Rectal smooth muscle tissue (tissue), 1 donor: ENCODE measurements at regions not wholly inside any gene's neighbourhood (a gene's known extent, or its start where the extent isn't known, plus 50 kb on each side); places are given as distances from the start of the nearest gene placed in this dataset.

Source experiments
- H3K27ac ChIP-seq: one replicate; pipeline ENCODE4 v1.7.0; 2013; ENCODE audit warnings: low read depth, low read length, inconsistent platforms
- H3K27me3 ChIP-seq: one replicate; pipeline ENCODE4 v1.7.0; 2013; ENCODE audit warnings: low read length; ENCODE audit not compliant: control insufficient read depth, insufficient read depth
- H3K36me3 ChIP-seq: one replicate; pipeline ENCODE4 v1.7.0; 2013; ENCODE audit warnings: low read length; ENCODE audit not compliant: control insufficient read depth, insufficient read depth
- H3K4me1 ChIP-seq: one replicate; pipeline ENCODE4 v1.7.0; 2013; ENCODE audit warnings: low read length; ENCODE audit not compliant: control insufficient read depth, insufficient read depth
- H3K4me3 ChIP-seq: one replicate; pipeline ENCODE4 v1.7.0; 2013; ENCODE audit warnings: low read length
- H3K9ac ChIP-seq: one replicate; pipeline ENCODE4 v1.7.0; 2013; ENCODE audit warnings: low read length

- no peak overlapping the region for H3K27ac ChIP-seq
- no peak overlapping the region for H3K4me3 ChIP-seq
- peaks cover 6% of the 10 kb centered on the region for H3K36me3 ChIP-seq
- H3K27me3 ChIP-seq, result no peaks in the 10 kb centered on the region
- no peak overlapping the region for H3K9ac ChIP-seq
- no peaks in the 10 kb centered on the region for H3K4me1 ChIP-seq
Observed at GRCh38 chr2:120979398-120979797, 243.7 kb downstream of the GLI2 start.

- Histone ChIP-seq H3K4me3 (no peak overlapping the region), H3K36me3 (peaks cover 11% of the 10 kb centered on the region), H3K9ac (no peak overlapping the region), H3K4me1 (no peaks in the 10 kb centered on the region), H3K27ac (no peak overlapping the region), H3K27me3 (no peaks in the 10 kb centered on the region)
Observed at GRCh38 chr2:120979921-120980320, 244.3 kb downstream of the GLI2 start.

- H3K27me3 ChIP-seq, result no peaks in the 10 kb centered on the region
- no peak overlapping the region for H3K4me3 ChIP-seq
- H3K9ac ChIP-seq, result no peak overlapping the region
- no peak overlapping the region for H3K27ac ChIP-seq
- H3K4me1 ChIP-seq, result no peaks in the 10 kb centered on the region
- peaks cover 12% of the 10 kb centered on the region for H3K36me3 ChIP-seq
Observed at GRCh38 chr2:120981443-120981842, 245.8 kb downstream of the GLI2 start.

GRCh38 chr2:120982598-120982997, 246.9 kb downstream of the GLI2 start:
- no peak overlapping the region for H3K4me3 ChIP-seq
- H3K4me1 ChIP-seq, result no peaks in the 10 kb centered on the region
- no peaks in the 10 kb centered on the region for H3K27me3 ChIP-seq
- no peak overlapping the region for H3K9ac ChIP-seq
- no peak overlapping the region for H3K27ac ChIP-seq
- peaks cover 17% of the 10 kb centered on the region for H3K36me3 ChIP-seq

- H3K4me1 ChIP-seq, result no peaks in the 10 kb centered on the region
- H3K4me3 ChIP-seq, result no peak overlapping the region
Observed at GRCh38 chr2:120983344-120983743, 247.7 kb downstream of the GLI2 start.

GRCh38 chr2:120984046-120984445, 248.4 kb downstream of the GLI2 start:
- H3K27ac ChIP-seq, result no peak overlapping the region
- H3K9ac ChIP-seq, result no peak overlapping the region
- H3K4me1 ChIP-seq, result no peaks in the 10 kb centered on the region
- peaks cover 17% of the 10 kb centered on the region for H3K36me3 ChIP-seq
- H3K27me3 ChIP-seq, result no peaks in the 10 kb centered on the region
- H3K4me3 ChIP-seq, result no peak overlapping the region

More at GRCh38 chr2:120983344-120983743, 247.7 kb downstream of the GLI2 start:
- Histone ChIP-seq H3K27ac (no peak overlapping the region), H3K36me3 (peaks cover 17% of the 10 kb centered on the region), H3K9ac (no peak overlapping the region), H3K27me3 (no peaks in the 10 kb centered on the region)

- Histone ChIP-seq H3K27ac (no peak overlapping the region), H3K9ac (no peak overlapping the region), H3K4me3 (no peak overlapping the region), H3K4me1 (no peaks in the 10 kb centered on the region), H3K27me3 (no peaks in the 10 kb centered on the region), H3K36me3 (peaks cover 17% of the 10 kb centered on the region)
Observed at GRCh38 chr2:120984452-120985173, 248.9 kb downstream of the GLI2 start.

- Histone ChIP-seq H3K36me3 (peaks cover 17% of the 10 kb centered on the region), H3K9ac (no peak overlapping the region)
Observed at GRCh38 chr2:120985174-120985996, 249.7 kb downstream of the GLI2 start.

GRCh38 chr2:120985997-120986651, 250.5 kb downstream of the GLI2 start:
- Histone ChIP-seq H3K27ac (no peak overlapping the region), H3K4me1 (no peaks in the 10 kb centered on the region), H3K9ac (no peak overlapping the region), H3K27me3 (no peaks in the 10 kb centered on the region), H3K36me3 (peaks cover 17% of the 10 kb centered on the region), H3K4me3 (no peak overlapping the region)

More at GRCh38 chr2:120985174-120985996, 249.7 kb downstream of the GLI2 start:
- H3K4me3 ChIP-seq, result no peak overlapping the region
- no peaks in the 10 kb centered on the region for H3K4me1 ChIP-seq
- no peak overlapping the region for H3K27ac ChIP-seq
- H3K27me3 ChIP-seq, result no peaks in the 10 kb centered on the region

- H3K4me1 ChIP-seq, result no peaks in the 10 kb centered on the region
- H3K27me3 ChIP-seq, result no peaks in the 10 kb centered on the region
- no peak overlapping the region for H3K4me3 ChIP-seq
- H3K27ac ChIP-seq, result no peak overlapping the region
- peaks cover 17% of the 10 kb centered on the region for H3K36me3 ChIP-seq
- H3K9ac ChIP-seq, result no peak overlapping the region
Observed at GRCh38 chr2:120986898-120987650, 251.4 kb downstream of the GLI2 start.

GRCh38 chr2:120988051-120988699, 252.5 kb downstream of the GLI2 start:
- no peak overlapping the region for H3K9ac ChIP-seq
- H3K36me3 ChIP-seq, result peaks cover 17% of the 10 kb centered on the region
- no peak overlapping the region for H3K27ac ChIP-seq
- H3K4me1 ChIP-seq, result no peaks in the 10 kb centered on the region
- no peak overlapping the region for H3K4me3 ChIP-seq
- H3K27me3 ChIP-seq, result no peaks in the 10 kb centered on the region
